BLaER1 treated with 17β-estradiol and CSF1 and Interleukin-3, amounts not matched to agents 10 nM and 100 nM (cell line): ENCODE measurements at regions not wholly inside any gene's neighbourhood (a gene's known extent, or its start where the extent isn't known, plus 50 kb on each side); places are given as distances from the start of the nearest gene placed in this dataset.
A peak's percentile ranks its signal among the peaks of the same experiment; 100 is the strongest.

Experiments
- H3K27ac ChIP-seq, 11 experiments: shearing (Covaris generic); formaldehyde crosslinking; 2 replicates each; pipeline ENCODE4 v1.8.1; 2022
- H3K27me3 ChIP-seq, 11 experiments: shearing (Covaris generic); formaldehyde crosslinking; 2 replicates each; pipeline ENCODE4 v1.8.1; 2022
- H3K36me3 ChIP-seq, 11 experiments: shearing (Covaris generic); formaldehyde crosslinking; 2 replicates each; pipeline ENCODE4 v1.8.1; 2022
- H3K4me1 ChIP-seq, 10 experiments: shearing (Covaris generic); formaldehyde crosslinking; 2 replicates each; pipeline ENCODE4 v1.8.1; 2022
- H3K4me2 ChIP-seq, 11 experiments: shearing (Covaris generic); formaldehyde crosslinking; 2 replicates each; pipeline ENCODE4 v1.8.1; 2022
- H3K4me3 ChIP-seq, 10 experiments: shearing (Covaris generic); formaldehyde crosslinking; 2 replicates each; pipeline ENCODE4 v1.8.1; 2022
- H3K9ac ChIP-seq, 11 experiments: shearing (Covaris generic); formaldehyde crosslinking; 2 replicates each; pipeline ENCODE4 v1.8.1; 2022
- H3K9me3 ChIP-seq, 11 experiments: shearing (Covaris generic); formaldehyde crosslinking; replicated peaks in 1 of 11; 2 replicates each; pipeline ENCODE4 v1.8.1; 2022
- H4K20me1 ChIP-seq, 11 experiments: shearing (Covaris generic); formaldehyde crosslinking; 2 replicates each; pipeline ENCODE4 v1.8.1; 2022
- Cebpa-rat ChIP-seq, 11 experiments: shearing (Covaris generic); IDR thresholded peaks; 2 replicates each; pipeline ENCODE4 v1.8.1; 2022

DNA sequence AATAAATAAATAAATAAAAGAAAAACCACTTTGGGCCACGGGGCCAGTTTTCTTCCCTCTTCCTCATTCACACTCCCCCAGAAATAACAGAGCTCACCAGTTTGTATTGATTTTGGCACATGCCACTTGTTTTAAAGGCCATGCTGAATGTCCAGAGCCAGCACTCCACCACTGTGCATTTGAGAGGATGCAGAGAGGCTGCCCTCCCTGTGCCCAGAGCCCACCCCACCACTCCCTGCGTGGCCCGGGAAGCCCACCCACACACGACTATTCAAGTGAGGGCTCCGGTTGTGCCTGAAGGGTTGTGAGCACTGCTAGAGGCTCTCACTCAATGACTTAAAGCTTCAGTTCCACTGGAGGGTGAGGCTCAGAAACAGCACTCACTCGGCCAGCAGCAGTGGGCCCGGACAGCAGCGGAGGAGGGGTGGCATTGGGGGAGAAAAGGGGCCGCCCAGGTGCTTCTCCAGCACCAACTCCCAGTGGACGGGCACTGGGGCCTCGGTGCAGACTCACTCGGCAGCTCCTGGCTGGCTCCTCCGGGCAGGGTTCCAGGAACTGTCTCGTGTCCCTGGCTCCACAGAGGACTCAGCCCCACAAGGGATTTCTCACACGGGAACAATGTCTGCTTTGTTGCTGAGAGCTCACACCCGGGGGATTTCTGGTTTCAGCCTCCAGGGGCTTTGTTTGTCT is 112.7 kb downstream of the SHANK2 start:
- peak overlapping the region; percentile 9 to 87 (median 71); a peak in 17 of 22 replicates for H3K4me2 ChIP-seq
- H3K4me1 ChIP-seq: peaks cover 0 to 43% (median 29%) of the 10 kb centered on the region in 10 experiments; a peak in 16 of 20 replicates
- TF ChIP-seq Cebpa-rat (IDR thresholded peaks at IDR 0.05): no peak
- H4K20me1 ChIP-seq: no peaks in the 10 kb centered on the region
- H3K27me3 ChIP-seq: peaks cover 0 to 10% (median 0%) of the 10 kb centered on the region in 11 experiments; a peak in 1 of 22 replicates
- peak overlapping the region in 2 of 11 experiments; percentile 11 to 44; a peak in 3 of 22 replicates for H3K9ac ChIP-seq
- H3K9me3 ChIP-seq: no peaks in the 10 kb centered on the region
- no peak overlapping the region for H3K27ac ChIP-seq
- no peak overlapping the region for H3K4me3 ChIP-seq
- H3K36me3 ChIP-seq: no peaks in the 10 kb centered on the region

DNA sequence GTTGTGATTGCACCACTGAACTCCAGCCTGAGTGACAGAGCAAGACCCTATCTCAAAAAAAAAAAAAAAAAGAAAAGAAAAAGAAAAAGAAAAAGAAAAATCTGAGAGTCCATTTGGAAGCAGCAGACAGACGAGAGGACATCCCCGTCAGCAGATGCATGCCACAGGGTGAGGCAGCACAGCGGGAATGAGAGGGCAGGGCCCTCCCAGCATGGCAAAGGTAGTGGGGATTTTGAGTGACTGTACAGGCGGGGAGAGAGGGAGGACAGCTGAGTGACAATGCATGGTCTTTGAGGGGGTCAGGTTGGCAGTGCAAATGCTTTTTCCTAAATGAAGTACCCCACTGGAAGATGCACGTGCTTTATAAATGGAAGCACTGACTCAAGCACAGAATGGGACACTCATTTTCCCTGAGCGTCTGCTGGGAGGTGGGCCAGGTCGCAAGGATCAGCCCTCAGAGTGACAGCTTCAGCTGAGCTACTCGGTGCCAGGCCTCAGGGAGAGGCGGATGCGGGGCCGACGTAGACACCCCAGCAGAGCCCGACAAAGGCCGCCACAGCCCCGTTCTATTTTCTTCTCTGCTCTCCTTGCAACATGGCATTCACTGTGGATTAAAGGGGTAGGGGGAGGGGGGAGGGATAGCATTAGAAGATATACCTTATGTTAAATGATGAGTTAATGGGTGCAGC is 113.5 kb downstream of the SHANK2 start:
- no peak overlapping the region for H3K9ac ChIP-seq
- H3K27ac ChIP-seq: no peak overlapping the region
- no peak for TF ChIP-seq Cebpa-rat (IDR thresholded peaks at IDR 0.05)
- no peaks in the 10 kb centered on the region for H4K20me1 ChIP-seq
- no peak overlapping the region; a peak in 2 of 22 replicates for H3K4me2 ChIP-seq
- peaks cover 4 to 48% (median 37%) of the 10 kb centered on the region in 10 experiments for H3K4me1 ChIP-seq
- H3K4me3 ChIP-seq: no peak overlapping the region
- H3K27me3 ChIP-seq: peaks cover 0 to 10% (median 0%) of the 10 kb centered on the region in 11 experiments; a peak in 1 of 22 replicates
- H3K36me3 ChIP-seq: no peaks in the 10 kb centered on the region
- H3K9me3 ChIP-seq: no peaks in the 10 kb centered on the region

DNA sequence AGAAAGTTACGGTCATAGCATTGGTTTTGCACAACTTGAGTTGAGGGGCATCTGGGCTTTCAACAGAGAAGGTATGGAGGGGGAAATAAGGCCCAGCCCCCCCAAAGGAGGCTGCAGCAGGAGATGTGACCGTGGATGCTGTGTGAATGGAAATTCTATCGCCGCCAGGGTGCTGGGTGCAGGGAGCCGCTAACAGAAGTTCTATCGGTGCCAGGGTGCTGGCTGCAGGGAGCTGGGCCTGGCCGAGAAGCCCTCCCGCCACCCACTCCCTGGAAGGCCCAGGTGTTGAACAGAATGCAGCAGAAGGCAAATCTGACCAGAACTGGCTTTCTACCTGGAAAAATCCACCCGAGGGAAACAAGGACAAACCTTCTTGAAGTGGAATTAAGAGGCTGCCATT is 115.0 kb downstream of the SHANK2 start:
- no peak overlapping the region for H3K9ac ChIP-seq
- no peak overlapping the region for H3K27ac ChIP-seq
- peaks cover 7 to 51% (median 41%) of the 10 kb centered on the region in 10 experiments for H3K4me1 ChIP-seq
- no peak overlapping the region for H3K4me2 ChIP-seq
- no peak for TF ChIP-seq Cebpa-rat (IDR thresholded peaks at IDR 0.05)
- H3K36me3 ChIP-seq: no peaks in the 10 kb centered on the region
- no peak overlapping the region for H3K4me3 ChIP-seq
- no peaks in the 10 kb centered on the region for H3K9me3 ChIP-seq
- H3K27me3 ChIP-seq: peaks cover 0 to 10% (median 0%) of the 10 kb centered on the region in 11 experiments; a peak in 1 of 22 replicates
- H4K20me1 ChIP-seq: no peaks in the 10 kb centered on the region

DNA sequence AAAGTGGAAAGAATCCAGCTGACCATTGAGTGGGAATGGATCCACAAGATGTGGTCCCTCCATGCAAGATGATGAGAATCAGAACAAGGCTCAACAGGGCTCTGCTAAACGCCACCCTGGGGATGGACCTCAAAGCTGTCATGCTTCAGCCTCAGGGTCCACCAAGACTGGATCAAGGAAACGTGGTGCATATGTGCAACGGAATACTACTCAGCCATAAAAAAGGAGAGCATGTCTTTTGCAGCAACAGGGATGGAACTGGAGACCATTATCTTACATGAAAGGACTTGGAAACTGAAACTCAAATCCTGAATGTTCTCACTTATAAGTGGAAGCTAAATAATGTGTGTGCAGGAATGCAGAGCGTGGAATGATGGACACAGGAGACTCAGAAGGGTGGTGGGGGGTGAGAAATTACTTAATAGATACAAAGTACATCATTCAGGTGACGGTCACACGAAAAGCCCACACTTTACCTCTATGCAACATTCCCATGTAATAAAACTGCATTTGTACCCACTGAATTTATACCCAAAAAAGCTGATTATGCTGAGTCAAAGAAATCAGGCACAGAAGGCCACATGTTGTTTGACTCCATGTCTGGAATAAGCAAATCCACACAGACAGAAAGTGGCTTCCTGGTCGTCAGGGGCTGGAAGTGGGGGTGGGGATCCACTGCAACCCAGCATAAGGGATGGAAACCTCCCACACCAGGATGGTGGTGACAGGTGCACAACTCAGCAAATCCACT is 116.1 kb downstream of the SHANK2 start:
- Histone ChIP-seq H3K27ac (no peak overlapping the region), H3K4me1 (peaks cover 7 to 40% (median 31%) of the 10 kb centered on the region in 10 experiments), H4K20me1 (no peaks in the 10 kb centered on the region), H3K9me3 (no peaks in the 10 kb centered on the region), H3K4me2 (no peak overlapping the region), H3K9ac (no peak overlapping the region), H3K27me3 (peaks cover 0 to 10% (median 0%) of the 10 kb centered on the region in 11 experiments; a peak in 1 of 22 replicates), H3K4me3 (no peak overlapping the region), H3K36me3 (no peaks in the 10 kb centered on the region)
- no peak for TF ChIP-seq Cebpa-rat (IDR thresholded peaks at IDR 0.05)

DNA sequence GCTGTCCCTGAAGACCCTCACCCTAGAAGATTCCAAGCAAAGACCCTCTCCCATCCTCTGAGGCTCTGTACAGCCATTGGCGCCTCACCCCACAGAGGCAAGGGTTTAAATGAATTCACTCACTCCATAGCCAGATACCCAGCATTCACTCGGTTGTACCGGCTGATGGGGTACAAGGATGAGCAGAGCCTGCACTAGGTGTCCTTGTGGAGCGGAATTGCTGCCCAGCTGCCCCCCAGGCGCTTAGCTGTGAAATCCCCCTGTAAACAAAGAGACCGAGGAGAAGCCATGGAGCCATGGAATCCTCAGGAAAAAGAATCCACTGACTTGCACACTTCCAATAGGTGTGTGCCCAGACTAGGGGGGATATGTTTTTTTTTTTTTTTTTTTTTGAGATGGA is 117.3 kb downstream of the SHANK2 start:
- H3K36me3 ChIP-seq: no peaks in the 10 kb centered on the region
- no peak overlapping the region for H3K4me3 ChIP-seq
- peaks cover 0 to 7% (median 0%) of the 10 kb centered on the region in 11 experiments; a peak in 1 of 22 replicates for H3K27me3 ChIP-seq
- H4K20me1 ChIP-seq: no peaks in the 10 kb centered on the region
- 0 out of 22 replicates have a peak overlapping the region, but pooled peaks of 1 of the 11 experiments have one; percentile 76 for H3K4me2 ChIP-seq
- no peaks in the 10 kb centered on the region for H3K9me3 ChIP-seq
- TF ChIP-seq Cebpa-rat (IDR thresholded peaks at IDR 0.05): no peak
- no peak overlapping the region for H3K9ac ChIP-seq
- no peak overlapping the region for H3K27ac ChIP-seq
- peaks cover 7 to 28% (median 21%) of the 10 kb centered on the region in 10 experiments for H3K4me1 ChIP-seq

DNA sequence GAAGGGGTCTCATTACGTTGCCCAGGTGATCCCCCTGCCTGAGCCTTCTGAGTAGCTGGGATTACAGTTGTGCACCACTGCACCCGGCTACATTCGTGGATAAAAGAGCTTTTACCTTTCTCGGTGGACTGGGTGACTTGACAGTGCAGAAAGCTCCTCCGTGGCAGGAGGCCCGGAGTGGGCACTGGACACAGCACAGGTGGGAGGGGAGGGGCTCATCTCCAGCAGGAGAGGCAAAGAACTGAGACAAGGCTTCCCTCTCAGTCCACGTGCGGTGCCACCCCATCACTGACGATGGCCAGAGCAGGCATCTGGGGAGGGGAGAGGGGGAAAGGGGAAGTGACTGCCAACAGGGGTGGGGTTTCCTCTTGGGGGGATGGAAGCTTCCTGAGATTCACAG is 118.4 kb downstream of the SHANK2 start:
- peak overlapping the region in 3 of 11 experiments; percentile 6 to 32 (median 8); a peak in 2 of 22 replicates for H3K27ac ChIP-seq
- H3K4me1 ChIP-seq: peaks cover 7 to 17% (median 13%) of the 10 kb centered on the region in 10 experiments; a peak in 19 of 20 replicates
- no peaks in the 10 kb centered on the region for H3K36me3 ChIP-seq
- H3K9ac ChIP-seq: no peak overlapping the region
- H3K4me2 ChIP-seq: peak overlapping the region; percentile 50 to 76 (median 57)
- no peak for TF ChIP-seq Cebpa-rat (IDR thresholded peaks at IDR 0.05)
- no peaks in the 10 kb centered on the region for H3K9me3 ChIP-seq
- no peaks in the 10 kb centered on the region for H4K20me1 ChIP-seq
- no peaks in the 10 kb centered on the region for H3K27me3 ChIP-seq
- H3K4me3 ChIP-seq: no peak overlapping the region

DNA sequence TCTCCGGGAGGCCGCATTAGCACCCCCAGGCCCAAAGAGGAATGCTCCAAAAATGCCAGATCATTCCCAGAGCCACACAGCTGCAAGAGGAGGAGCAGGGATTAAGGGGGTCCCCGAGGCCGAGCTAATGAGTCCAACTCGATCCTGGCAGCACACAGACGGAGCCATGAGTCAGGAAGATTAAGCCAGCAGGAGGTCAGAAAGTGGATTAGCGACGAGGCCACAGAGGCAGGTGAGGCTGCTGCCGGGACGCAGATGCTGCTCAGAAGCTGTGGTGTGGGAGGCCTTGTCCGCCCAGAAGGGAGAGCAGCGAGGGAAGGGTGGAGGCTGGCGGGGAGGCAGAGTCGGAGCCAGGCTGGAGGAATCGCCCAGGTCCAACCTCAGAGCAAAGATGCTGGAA is 120.5 kb downstream of the SHANK2 start:
- Histone ChIP-seq H4K20me1 (no peaks in the 10 kb centered on the region), H3K9me3 (no peaks in the 10 kb centered on the region), H3K4me2 (no peak overlapping the region), H3K36me3 (no peaks in the 10 kb centered on the region), H3K27me3 (no peaks in the 10 kb centered on the region), H3K4me3 (no peak overlapping the region), H3K9ac (no peak overlapping the region), H3K4me1 (peaks cover 7 to 14% (median 11%) of the 10 kb centered on the region in 10 experiments; a peak in 19 of 20 replicates), H3K27ac (no peak overlapping the region)
- TF ChIP-seq Cebpa-rat (IDR thresholded peaks at IDR 0.05): no peak

DNA sequence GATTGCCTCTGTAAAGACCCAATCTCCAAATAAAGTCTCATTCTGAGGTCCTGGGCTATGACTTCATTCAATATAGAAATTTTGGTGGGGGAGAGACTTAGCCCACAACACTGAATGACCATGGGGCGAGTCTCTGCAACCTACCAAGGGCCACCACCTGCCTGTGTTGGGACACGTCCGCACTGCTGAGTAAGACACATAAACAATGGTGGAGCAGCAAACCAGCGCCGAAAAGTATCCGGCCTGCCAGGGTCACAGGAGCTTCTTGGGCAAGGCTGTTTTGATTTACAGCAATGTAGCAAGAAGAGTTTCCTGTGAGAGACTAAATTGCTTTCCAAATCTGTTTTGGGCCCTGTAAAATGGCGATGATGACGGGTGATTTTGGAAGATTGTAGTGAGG is 122.3 kb downstream of the SHANK2 start:
- Histone ChIP-seq H3K4me3 (no peak overlapping the region), H3K4me2 (no peak overlapping the region), H3K4me1 (peaks cover 7 to 14% (median 11%) of the 10 kb centered on the region in 10 experiments; a peak in 19 of 20 replicates), H3K9ac (no peak overlapping the region), H3K9me3 (no peaks in the 10 kb centered on the region), H3K27me3 (no peaks in the 10 kb centered on the region), H3K36me3 (no peaks in the 10 kb centered on the region), H3K27ac (no peak overlapping the region), H4K20me1 (no peaks in the 10 kb centered on the region)
- no peak for TF ChIP-seq Cebpa-rat (IDR thresholded peaks at IDR 0.05)

DNA sequence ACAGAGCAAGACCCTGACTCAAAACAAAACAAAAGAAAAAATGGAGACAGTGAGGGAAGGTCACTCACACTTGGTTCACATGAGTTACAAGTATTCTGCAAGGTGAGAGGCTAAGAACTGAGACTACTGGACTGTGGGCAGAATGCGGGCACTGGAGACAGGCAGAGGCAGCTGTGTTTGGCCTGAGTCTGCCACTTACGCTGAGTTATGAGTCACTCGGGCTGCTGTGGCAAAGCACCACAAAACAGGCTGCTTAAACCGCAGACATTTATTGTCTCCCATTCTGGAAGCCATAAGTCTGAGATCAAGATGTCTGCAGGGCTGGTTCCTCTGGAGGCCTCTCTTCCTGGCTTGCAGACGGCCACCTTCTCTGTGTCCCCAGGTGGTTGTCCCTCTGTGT is 122.8 kb downstream of the SHANK2 start:
- H3K27ac ChIP-seq: no peak overlapping the region
- H3K9ac ChIP-seq: no peak overlapping the region
- H3K4me2 ChIP-seq: no peak overlapping the region
- H3K4me3 ChIP-seq: no peak overlapping the region
- H3K27me3 ChIP-seq: no peaks in the 10 kb centered on the region
- H4K20me1 ChIP-seq: no peaks in the 10 kb centered on the region
- H3K36me3 ChIP-seq: no peaks in the 10 kb centered on the region
- TF ChIP-seq Cebpa-rat (IDR thresholded peaks at IDR 0.05): no peak
- H3K4me1 ChIP-seq: peaks cover 7 to 13% (median 11%) of the 10 kb centered on the region in 10 experiments; a peak in 19 of 20 replicates
- H3K9me3 ChIP-seq: no peaks in the 10 kb centered on the region
